Muscle layer of colon (tissue), 2 donors: ENCODE measurements at regions not wholly inside any gene's neighbourhood (a gene's known extent, or its start where the extent isn't known, plus 50 kb on each side); places are given as distances from the start of the nearest gene placed in this dataset.

ENCODE experiments used
- H3K27ac ChIP-seq: one replicate; pipeline ENCODE4 v1.7.0; 2013; ENCODE audit warnings: low read depth, mild to moderate bottlenecking, low read length, moderate library complexity
- H3K27me3 ChIP-seq, 2 donors: one replicate each; pipeline ENCODE4 v1.7.0; 2013; ENCODE audit warnings: low read length in 2 of 2, mild to moderate bottlenecking in 2 of 2; ENCODE audit not compliant: insufficient read depth in 2 of 2, control insufficient read depth in 1 of 2
- H3K36me3 ChIP-seq: one replicate; pipeline ENCODE4 v1.7.0; 2013; ENCODE audit warnings: mild to moderate bottlenecking, low read length; ENCODE audit not compliant: insufficient read depth
- H3K4me1 ChIP-seq: one replicate; pipeline ENCODE4 v1.7.0; 2013; ENCODE audit warnings: mild to moderate bottlenecking, low read length; ENCODE audit not compliant: insufficient read depth
- H3K4me3 ChIP-seq, 2 donors: one replicate each; pipeline ENCODE4 v1.7.0; 2013; ENCODE audit warnings: low read length in 2 of 2, low read depth in 1 of 2, mild to moderate bottlenecking in 1 of 2, moderate library complexity in 1 of 2
- H3K9ac ChIP-seq: one replicate; pipeline ENCODE4 v1.7.0; 2013; ENCODE audit warnings: low read length
- H3K9me3 ChIP-seq: one replicate; pipeline ENCODE4 v1.7.0; 2013; ENCODE audit warnings: mild to moderate bottlenecking, low read length
- donor health status: abdominal sarcoma.
- donor health status: Adenocarcinoma of cecum.

DNA sequence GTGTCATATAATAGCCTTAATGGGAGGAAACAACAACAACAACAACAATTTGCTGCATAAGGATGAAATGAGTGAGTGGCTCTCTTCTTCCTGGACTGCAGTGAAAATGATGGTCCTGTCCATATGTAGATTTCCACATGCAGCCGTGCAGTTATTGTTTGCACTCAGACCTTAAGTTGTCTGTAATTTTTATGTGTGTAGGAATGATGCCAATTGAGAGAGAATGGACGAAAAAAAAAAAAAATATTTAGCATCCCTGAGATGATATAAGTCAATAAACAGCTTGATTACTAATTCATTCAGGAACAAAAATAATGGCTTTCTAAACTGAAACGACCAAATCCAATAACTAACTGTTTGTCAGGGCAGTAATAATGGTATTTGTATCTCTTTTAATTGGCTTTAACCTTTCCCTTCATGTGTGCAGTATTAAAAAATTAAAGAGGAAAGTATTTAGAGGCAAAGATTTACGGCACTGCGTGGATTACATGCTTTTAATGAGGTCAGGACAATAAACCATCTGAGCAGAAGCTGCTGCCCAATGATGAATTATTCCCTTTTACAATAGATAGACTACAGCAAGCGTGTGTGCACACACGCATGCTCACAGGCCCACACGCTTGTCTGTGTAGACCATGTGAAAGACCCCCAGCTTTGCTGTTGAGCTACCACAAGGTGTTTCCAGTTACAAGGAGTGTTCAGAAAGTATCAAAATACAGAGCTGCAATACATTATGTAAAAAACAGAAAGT lies 459.5 kb upstream of the WWC1 start:
- H3K36me3 ChIP-seq = no peaks in the 10 kb centered on the region
- no peaks in the 10 kb centered on the region for H3K9me3 ChIP-seq
- no peak overlapping the region for H3K4me3 ChIP-seq
- no peak overlapping the region for H3K27ac ChIP-seq
- H3K9ac ChIP-seq = no peak overlapping the region
- H3K4me1 ChIP-seq = no peaks in the 10 kb centered on the region
- no peaks in the 10 kb centered on the region for H3K27me3 ChIP-seq

DNA sequence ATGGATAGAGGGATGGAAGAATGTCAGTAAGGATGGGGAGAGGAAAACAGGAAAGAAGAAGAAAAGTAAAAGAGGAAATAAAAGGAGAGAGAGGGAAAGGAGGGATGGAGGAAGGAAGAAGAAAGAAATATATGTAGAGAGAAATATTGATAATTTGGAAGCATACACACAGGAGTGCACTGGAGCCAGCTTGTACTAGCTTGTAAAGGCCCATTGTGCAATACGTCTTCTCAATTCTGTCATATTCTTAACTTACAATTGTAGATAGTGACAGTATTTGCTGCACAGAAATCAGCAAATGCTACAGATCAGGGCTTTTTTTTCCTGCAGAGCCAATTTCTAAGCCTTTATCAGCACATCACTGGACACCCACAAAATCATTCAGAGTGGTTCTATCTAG lies 458.8 kb upstream of the WWC1 start:
- H3K36me3 ChIP-seq = no peaks in the 10 kb centered on the region
- no peak overlapping the region for H3K9ac ChIP-seq
- no peaks in the 10 kb centered on the region for H3K4me1 ChIP-seq
- no peak overlapping the region for H3K4me3 ChIP-seq
- no peaks in the 10 kb centered on the region for H3K27me3 ChIP-seq
- H3K27ac ChIP-seq = no peak overlapping the region
- H3K9me3 ChIP-seq = no peaks in the 10 kb centered on the region

DNA sequence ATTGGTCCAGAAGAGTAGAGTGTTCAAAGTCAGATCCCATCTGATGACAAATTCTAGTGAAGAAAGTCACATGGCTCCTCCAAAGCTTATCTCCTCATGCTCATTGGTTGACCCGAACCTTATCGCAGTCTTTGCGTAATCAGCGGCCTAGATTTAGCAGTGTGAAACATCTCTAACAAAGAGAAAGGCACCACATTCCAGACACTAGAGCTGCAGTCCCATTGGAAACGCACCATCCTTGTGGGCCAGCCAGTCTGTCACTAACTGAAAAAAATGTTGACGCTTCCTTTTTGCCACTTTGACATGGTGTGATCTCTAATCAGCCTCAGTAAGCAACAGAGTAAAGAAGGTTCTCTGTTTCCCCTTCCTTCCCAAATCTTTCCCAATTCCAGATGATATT lies 458.0 kb upstream of the WWC1 start:
- Histone ChIP-seq H3K27ac (no peak overlapping the region), H3K36me3 (no peaks in the 10 kb centered on the region), H3K9me3 (no peaks in the 10 kb centered on the region), H3K4me1 (no peaks in the 10 kb centered on the region), H3K4me3 (no peak overlapping the region), H3K9ac (no peak overlapping the region), H3K27me3 (no peaks in the 10 kb centered on the region)

DNA sequence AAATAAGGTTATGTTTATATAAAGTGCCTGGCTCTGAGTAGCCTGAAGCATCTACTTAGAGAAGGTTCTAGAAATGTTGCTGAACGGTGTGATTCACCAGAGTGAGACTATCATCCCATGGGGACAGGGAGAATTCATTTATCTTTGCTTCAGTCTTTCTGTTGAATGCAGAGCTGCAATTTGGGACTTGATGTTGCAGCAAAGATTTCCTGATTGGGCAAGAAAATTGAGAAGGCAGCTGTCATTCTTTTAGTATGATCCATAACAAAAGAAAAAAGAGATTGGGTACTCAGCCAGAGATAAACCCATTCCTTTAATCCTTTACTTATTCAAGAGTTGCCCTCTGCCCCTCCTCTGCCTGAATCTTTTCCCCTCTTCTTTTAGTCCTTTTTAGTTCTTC lies 456.3 kb upstream of the WWC1 start:
- Histone ChIP-seq H3K4me3 (no peak overlapping the region), H3K4me1 (no peaks in the 10 kb centered on the region), H3K9ac (no peak overlapping the region), H3K27ac (no peak overlapping the region), H3K9me3 (no peaks in the 10 kb centered on the region), H3K36me3 (no peaks in the 10 kb centered on the region), H3K27me3 (no peaks in the 10 kb centered on the region)

DNA sequence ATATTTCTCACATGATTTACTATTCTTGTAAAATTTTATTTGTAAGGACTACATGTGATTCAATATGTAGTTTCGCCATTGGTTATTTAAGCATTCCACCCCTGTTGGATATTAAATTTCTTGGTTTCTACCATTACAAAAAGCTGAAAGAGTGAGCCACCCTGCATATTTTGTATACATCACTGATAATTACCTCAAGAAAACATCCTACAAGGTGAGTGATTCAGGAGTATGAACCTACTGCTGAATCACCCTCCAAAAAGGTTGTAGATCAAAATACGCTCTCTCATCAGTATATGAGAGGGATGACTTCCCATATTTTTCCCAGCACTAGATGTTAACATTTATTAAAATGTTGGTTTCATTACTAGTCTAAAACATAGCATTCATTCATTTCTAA lies 454.3 kb upstream of the WWC1 start:
- no peak overlapping the region for H3K27ac ChIP-seq
- H3K36me3 ChIP-seq = no peaks in the 10 kb centered on the region
- no peaks in the 10 kb centered on the region for H3K4me1 ChIP-seq
- H3K9me3 ChIP-seq = no peaks in the 10 kb centered on the region
- no peak overlapping the region for H3K9ac ChIP-seq
- H3K27me3 ChIP-seq = no peaks in the 10 kb centered on the region
- no peak overlapping the region for H3K4me3 ChIP-seq

DNA sequence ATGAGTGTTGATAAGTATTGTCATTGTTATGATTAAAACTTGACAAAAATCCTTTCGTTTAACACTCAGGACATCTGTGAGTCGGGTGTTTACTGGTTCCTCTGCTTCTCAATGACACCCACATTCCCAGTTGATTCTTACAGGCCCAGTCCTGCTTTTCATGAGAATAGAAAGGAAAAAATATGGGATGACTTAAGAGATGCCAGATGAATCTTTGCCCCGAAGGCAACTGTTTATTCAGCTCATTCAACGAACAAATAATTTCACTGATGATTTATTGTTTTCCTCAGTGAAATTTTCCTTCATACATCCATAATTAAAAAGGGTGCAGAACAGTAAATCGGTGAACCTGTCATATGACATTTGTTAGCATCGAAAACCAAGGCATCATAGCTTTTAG lies 452.4 kb upstream of the WWC1 start:
- H3K4me3 ChIP-seq = no peak overlapping the region
- no peaks in the 10 kb centered on the region for H3K9me3 ChIP-seq
- H3K4me1 ChIP-seq = no peaks in the 10 kb centered on the region
- H3K27ac ChIP-seq = no peak overlapping the region
- H3K27me3 ChIP-seq = no peaks in the 10 kb centered on the region
- no peak overlapping the region for H3K9ac ChIP-seq
- H3K36me3 ChIP-seq = no peaks in the 10 kb centered on the region

DNA sequence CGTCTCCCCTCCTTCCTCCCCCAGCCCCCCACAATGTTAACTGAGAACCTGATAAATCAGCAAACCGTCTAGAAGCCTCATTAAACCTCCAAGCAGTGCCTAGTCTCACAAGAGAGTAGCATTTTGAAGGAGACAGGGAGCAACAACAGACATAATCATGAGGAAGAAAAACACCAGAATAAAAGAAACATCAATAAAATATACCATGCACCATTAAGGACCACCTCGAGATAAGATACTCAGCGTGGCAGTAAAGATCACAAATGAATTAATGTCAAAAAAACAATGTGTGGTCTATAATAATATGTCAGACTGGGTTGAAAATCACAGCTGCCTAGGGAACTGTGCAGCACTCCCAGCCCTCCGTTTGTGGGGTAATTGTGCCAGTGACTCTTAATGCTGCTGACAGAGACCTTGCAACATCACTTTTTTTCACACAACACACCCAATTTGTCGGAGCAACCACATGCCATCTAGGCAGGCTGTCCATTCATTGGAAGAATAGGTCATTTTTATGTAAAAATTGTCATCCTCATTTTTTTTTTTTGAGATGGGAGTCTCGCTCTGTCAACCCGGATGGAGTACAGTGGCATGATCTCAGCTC lies 450.8 kb upstream of the WWC1 start:
- no peak overlapping the region for H3K27ac ChIP-seq
- H3K36me3 ChIP-seq = no peaks in the 10 kb centered on the region
- no peaks in the 10 kb centered on the region for H3K4me1 ChIP-seq
- no peaks in the 10 kb centered on the region for H3K9me3 ChIP-seq
- H3K27me3 ChIP-seq = no peaks in the 10 kb centered on the region
- no peak overlapping the region for H3K4me3 ChIP-seq
- H3K9ac ChIP-seq = no peak overlapping the region

DNA sequence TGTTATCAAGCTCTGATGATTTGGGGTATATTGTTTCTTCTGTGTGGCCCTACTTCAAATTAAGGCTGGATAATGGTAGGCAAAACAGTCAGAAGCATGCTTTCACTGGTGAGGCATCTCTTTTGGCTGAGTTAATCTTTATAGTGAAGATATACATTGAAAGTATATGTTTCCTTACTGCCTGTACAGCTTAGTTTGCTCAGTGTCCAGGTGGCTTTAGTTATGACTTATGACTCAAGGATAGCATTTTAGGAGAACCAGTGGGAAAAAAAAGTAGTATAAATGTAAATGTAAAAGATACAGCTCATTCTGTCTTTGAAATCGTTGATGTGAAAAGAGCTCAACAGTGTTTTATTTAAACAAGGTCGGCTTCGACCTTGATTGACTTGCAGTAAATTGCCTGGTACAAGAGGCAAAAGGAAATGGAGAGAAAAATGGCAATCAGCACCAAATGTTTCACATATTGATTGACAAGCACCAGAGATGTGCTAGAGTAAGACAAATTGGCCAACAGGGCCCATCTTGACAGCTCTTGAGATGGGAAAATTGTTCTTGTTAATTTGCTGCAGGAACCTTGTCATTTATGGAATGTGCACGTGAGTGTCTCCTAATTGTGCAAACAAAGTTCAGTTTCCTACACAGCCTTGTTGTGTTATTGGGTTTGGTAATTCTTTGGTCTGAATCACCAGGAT lies 447.4 kb upstream of the WWC1 start:
- H3K27ac ChIP-seq = no peak overlapping the region

DNA sequence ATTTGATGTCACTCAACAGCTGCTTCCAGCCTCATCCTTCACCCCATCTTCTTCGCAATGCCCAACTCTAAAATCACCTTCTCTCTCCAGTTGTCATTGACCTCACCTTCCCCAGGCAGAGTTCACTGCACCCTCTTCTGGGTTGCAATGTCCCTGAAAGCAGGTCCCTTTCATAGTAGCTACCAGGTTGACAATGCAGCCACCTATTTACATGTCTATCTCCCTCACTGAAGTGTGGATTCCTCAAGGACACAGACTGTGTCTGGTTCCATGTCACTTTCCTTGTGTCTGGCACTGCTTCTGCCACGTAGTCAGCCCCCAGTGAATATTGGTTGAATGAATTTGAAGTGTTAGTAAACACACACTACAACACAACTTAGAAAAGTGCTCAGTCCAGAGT lies 445.5 kb upstream of the WWC1 start:
- H3K9me3 ChIP-seq = no peaks in the 10 kb centered on the region
- H3K27ac ChIP-seq = no peak overlapping the region
- no peaks in the 10 kb centered on the region for H3K4me1 ChIP-seq
- no peaks in the 10 kb centered on the region for H3K36me3 ChIP-seq
- no peak overlapping the region for H3K9ac ChIP-seq
- H3K4me3 ChIP-seq = no peak overlapping the region
- H3K27me3 ChIP-seq = no peaks in the 10 kb centered on the region

More for the DNA sequence above, 447.4 kb upstream of the WWC1 start:
- H3K4me1 ChIP-seq = no peaks in the 10 kb centered on the region
- no peaks in the 10 kb centered on the region for H3K36me3 ChIP-seq
- no peaks in the 10 kb centered on the region for H3K9me3 ChIP-seq
- H3K4me3 ChIP-seq = no peak overlapping the region
- no peaks in the 10 kb centered on the region for H3K27me3 ChIP-seq
- no peak overlapping the region for H3K9ac ChIP-seq

DNA sequence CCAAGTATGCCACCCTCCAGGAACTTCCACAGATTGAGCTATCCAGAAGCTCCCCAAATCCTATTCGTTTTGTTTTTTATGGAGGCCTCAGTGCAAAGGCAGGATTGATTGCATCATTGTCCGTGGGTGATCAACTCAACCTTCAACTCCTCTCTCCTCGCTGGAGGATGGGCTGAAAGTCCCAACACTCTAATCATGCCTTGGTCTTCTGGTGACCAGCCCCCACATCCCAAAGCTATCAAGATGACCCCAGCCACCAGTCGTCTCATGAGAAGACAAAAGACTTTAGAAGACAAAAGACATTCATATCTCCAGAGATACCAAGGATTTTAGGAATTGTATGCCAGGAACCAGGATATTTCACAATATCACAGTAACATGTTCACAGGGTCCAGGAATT lies 441.6 kb upstream of the WWC1 start:
- no peaks in the 10 kb centered on the region for H3K9me3 ChIP-seq
- H3K27me3 ChIP-seq = no peaks in the 10 kb centered on the region
- H3K4me3 ChIP-seq = no peak overlapping the region
- H3K9ac ChIP-seq = no peak overlapping the region
- no peak overlapping the region for H3K27ac ChIP-seq
- H3K36me3 ChIP-seq = no peaks in the 10 kb centered on the region
- H3K4me1 ChIP-seq = no peaks in the 10 kb centered on the region

DNA sequence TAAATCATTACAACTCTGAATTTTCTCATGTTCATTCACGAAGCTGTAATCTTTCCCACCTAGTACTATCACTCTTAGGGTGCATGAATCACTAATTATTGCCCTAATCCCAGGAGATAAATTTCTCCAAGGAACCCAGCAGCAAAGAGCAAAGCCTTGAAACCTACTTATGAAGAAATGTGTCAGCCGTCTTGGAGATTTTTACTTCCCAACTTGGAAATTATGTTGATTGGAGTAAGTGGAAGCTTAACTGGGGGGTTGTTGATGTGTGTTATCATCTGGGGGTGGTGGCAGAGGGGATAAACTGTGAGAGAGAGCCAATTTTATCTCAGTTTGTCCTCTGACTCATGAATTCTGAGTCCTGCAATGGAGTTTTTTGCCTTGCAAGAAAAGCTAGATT lies 440.5 kb upstream of the WWC1 start:
- no peaks in the 10 kb centered on the region for H3K36me3 ChIP-seq
- no peaks in the 10 kb centered on the region for H3K9me3 ChIP-seq
- H3K27ac ChIP-seq = no peak overlapping the region
- H3K27me3 ChIP-seq = no peaks in the 10 kb centered on the region
- no peak overlapping the region for H3K4me3 ChIP-seq
- no peaks in the 10 kb centered on the region for H3K4me1 ChIP-seq
- no peak overlapping the region for H3K9ac ChIP-seq
